Astrocyte (in vitro differentiated cells and primary cell): ENCODE measurements at regions not wholly inside any gene's neighbourhood (a gene's known extent, or its start where the extent isn't known, plus 50 kb on each side); places are given as distances from the start of the nearest gene placed in this dataset.

Experiments used
- EZH2 ChIP-seq: IDR thresholded peaks from 2 replicates; pipeline ENCODE4 v1.6.1; 2012; ENCODE audit warnings: mild to moderate bottlenecking, low read length, inconsistent platforms; ENCODE audit not compliant: insufficient read depth
- TF ChIP-seq, protein P1 (sequence below): IDR thresholded peaks from 2 replicates; pipeline ENCODE4 v1.5.1; 2011; ENCODE audit warnings: low read depth, mild to moderate bottlenecking, inconsistent platforms, low read length, moderate library complexity; ENCODE audit not compliant: insufficient read depth

DNA sequence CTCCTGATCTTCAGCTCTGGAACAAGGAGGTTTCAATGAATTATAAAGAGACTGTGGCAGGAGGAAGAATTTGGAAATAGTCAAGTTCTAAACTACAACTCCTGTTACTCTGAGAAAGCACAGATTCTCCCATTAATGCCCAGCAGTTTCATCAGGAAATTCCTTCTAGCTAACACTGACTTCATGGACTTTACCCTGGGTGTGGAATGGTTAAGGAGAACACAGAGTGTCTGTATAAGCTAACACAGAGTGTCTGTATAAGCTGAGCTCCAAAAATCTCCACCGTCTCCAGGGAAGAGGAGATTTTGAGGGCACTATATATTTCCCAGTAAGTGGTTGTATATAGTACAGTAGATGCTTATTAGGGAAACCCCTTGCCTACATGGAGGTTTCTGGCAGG is 675.5 kb downstream of the XPNPEP1 start:
- TF ChIP-seq, protein P1, sequence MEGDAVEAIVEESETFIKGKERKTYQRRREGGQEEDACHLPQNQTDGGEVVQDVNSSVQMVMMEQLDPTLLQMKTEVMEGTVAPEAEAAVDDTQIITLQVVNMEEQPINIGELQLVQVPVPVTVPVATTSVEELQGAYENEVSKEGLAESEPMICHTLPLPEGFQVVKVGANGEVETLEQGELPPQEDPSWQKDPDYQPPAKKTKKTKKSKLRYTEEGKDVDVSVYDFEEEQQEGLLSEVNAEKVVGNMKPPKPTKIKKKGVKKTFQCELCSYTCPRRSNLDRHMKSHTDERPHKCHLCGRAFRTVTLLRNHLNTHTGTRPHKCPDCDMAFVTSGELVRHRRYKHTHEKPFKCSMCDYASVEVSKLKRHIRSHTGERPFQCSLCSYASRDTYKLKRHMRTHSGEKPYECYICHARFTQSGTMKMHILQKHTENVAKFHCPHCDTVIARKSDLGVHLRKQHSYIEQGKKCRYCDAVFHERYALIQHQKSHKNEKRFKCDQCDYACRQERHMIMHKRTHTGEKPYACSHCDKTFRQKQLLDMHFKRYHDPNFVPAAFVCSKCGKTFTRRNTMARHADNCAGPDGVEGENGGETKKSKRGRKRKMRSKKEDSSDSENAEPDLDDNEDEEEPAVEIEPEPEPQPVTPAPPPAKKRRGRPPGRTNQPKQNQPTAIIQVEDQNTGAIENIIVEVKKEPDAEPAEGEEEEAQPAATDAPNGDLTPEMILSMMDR, result no peak
- TF ChIP-seq EZH2, result no peak
